ENCODE measurements at regions not wholly inside any gene's neighbourhood (a gene's known extent, or its start where the extent isn't known, plus 50 kb on each side); places are given as distances from the start of the nearest gene placed in this dataset.

DNA sequence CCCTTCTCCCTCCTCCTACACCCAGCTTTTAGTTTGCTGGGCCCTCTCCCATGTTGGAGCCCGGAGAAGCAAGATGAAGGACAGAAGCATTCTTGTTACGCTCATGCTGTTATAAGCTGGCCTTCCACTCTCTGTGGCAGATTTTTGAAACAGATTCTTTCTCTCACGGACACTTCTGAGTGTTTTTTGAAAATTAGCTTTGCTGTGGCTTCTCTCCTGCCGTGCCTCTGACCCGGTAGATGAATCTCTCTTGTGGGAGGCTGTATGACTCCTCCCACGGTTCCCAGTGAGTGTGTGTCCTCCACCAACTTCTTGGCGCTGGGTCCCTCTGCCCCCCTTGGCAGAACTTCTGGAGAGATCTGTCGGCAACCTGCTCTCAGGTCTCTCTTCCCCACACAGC is 269.3 kb upstream of the MYT1L start:
- TF ChIP-seq, protein P1, sequence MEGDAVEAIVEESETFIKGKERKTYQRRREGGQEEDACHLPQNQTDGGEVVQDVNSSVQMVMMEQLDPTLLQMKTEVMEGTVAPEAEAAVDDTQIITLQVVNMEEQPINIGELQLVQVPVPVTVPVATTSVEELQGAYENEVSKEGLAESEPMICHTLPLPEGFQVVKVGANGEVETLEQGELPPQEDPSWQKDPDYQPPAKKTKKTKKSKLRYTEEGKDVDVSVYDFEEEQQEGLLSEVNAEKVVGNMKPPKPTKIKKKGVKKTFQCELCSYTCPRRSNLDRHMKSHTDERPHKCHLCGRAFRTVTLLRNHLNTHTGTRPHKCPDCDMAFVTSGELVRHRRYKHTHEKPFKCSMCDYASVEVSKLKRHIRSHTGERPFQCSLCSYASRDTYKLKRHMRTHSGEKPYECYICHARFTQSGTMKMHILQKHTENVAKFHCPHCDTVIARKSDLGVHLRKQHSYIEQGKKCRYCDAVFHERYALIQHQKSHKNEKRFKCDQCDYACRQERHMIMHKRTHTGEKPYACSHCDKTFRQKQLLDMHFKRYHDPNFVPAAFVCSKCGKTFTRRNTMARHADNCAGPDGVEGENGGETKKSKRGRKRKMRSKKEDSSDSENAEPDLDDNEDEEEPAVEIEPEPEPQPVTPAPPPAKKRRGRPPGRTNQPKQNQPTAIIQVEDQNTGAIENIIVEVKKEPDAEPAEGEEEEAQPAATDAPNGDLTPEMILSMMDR (IDR thresholded peaks at IDR 0.05) = no peak
- no peak for TF ChIP-seq POLR2A (IDR thresholded peaks at IDR 0.05)

Data from uterus (tissue), 2 donors.